Fibroblast of skin of scalp (primary cell): ENCODE measurements at regions not wholly inside any gene's neighbourhood (a gene's known extent, or its start where the extent isn't known, plus 50 kb on each side); places are given as distances from the start of the nearest gene placed in this dataset.
A peak's percentile ranks its signal among the peaks of the same experiment; 100 is the strongest.
"Not testable (repeated sequence)": the region's sequence is repeated elsewhere in the genome, so short reads cannot be mapped to it uniquely, and the experiment has no call there.

Source experiments
- DNase-seq: peaks from one replicate; pipeline ENCODE4 v3.0.0-alpha.2; 2013

DNA sequence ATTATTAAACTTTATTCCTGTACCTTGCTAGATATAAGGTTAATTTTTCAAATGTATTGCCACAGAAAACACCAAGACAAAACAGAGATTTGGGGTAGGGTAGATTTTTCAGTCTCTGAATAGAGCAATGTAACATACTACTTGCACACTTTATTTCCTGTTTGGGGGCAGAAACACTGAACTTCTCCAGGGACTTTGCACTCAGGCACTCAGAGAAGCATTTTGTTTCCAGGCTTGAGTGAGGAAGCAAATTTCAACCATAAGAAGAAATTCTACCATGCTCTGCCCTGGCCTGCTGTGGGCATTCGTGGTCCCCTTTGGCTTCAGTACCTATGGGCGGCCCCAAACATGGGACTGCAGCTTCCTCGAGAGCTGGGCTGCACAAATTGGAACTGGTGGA, 399.1 kb downstream of the DAD1 start:
- no peak for DNase-seq

DNA sequence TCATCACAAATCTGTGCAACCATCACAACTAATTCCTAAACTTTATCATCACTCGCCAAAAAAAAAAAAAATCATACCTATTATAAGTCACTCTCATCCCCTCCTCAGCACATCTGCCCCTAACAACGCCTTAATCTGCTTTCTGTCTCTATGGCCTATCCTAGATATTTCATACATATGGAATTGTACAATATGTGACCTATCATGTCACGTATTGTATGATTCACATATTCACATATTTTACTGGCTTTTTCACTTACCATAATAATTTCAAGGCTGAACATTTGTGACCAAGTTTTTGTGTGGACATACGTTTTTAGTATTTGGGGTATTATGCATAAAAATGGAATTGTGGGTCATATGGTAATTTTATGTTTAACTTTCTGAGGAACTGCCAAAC, 400.7 kb downstream of the DAD1 start:
- no peak for DNase-seq

- no peak for DNase-seq
Observed at GRCh38 chr14:22185789-22186188, 403.2 kb downstream of the DAD1 start.

GRCh38 chr14:22185191-22185590, 403.8 kb downstream of the DAD1 start:
- DNase-seq: peak; percentile 22

DNA sequence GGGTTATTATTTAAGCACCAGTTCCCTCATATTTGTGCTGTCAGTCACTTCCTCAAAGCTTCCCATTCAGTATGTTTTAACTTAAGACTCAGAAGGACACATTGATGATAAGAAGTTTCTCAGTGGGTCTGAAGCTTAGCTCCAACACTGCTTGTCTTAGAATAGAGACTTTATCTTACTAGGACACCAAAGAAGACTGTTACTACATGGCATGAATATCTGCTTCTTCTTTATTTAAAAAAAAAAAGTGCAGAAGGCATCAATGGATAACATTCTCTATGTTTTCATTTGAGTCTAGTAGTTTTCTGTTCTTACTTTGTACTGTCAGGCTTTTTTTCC, 404.2 kb downstream of the DAD1 start:
- no peak for DNase-seq

DNA sequence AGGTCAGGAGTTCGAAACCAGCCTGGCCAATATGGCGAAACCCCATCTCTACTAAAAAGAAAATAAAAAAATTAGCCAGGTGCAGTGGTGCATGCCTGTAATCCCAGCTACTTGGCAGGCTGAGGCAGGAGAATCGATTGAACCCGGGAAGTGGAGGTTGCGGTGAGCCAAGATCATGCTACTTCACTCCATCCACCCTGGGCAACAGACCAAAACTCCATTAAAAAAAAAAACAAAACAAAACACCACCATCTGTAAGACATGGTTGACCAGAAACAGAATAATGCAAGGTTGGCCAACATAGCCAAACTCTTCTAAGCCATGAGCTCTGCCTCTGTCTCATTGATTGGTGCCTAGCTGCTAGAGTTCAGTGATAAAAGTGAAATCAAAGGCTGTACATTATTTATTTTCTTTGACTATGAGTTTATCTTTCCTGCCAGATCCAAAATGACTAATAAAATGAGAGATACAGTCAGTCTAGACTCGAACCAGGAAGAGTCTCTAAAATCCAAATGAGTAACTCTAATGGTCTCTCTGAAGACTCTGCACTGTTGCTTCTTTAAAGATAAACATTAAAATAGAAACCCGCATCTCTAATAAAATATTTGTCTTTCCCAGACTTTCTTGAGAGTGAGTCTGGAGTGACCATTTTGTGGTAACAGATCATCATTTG, 404.7 kb downstream of the DAD1 start:
- peak; percentile 47 for DNase-seq

DNA sequence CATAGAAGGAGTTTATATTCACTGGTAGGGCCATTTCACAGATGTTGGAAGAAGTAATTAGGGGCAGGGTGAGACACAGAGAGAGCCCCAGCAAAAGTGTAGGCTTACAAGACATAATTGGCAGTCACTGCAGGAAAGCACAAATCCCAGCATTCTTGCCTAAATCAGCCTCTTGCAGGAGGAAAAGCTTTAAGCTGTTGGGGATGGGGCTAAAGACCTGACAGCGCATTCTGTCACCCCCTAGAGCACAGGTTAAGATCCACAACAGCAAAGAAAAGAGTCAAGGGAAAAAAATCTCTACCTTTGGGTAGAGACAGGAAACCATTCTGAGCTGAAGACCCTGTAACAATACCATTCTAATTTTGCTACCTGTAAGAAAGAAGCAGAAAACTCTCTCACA, 409.0 kb downstream of the DAD1 start:
- DNase-seq: no peak

- no peak for DNase-seq
Observed at GRCh38 chr14:22179190-22179589, 409.8 kb downstream of the DAD1 start.

DNA sequence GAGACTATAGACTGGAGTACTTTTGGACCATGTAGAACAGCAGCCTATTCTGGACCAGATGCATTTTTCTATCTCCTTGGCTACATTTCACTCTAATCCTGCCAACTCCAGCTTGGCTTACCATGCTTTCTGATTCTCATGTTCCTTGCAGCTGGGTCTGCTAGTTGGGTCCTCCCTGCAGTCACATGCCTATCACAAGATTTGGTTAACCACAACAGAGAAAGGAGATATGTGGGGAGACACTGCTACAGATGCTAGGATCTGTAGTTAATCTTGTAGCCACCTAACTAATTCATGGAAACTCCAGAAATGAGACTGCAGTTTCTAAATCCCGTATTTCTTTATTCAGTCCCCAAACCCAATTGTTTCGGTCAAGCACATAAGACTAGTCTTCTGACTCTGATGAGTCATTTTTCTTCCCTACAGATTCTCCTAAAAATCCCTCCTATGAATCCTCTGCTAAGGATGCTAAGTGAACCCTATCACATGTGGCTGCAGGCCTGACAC, 410.6 kb downstream of the DAD1 start:
- no peak for DNase-seq

GRCh38 chr14:22177870-22178269, 411.2 kb downstream of the DAD1 start:
- DNase-seq: peak; percentile 4

- no peak for DNase-seq
Observed at GRCh38 chr14:22176957-22177356, 412.1 kb downstream of the DAD1 start.

- DNase-seq: not testable (repeated sequence)
Observed at GRCh38 chr14:22175278-22175558, 413.8 kb downstream of the DAD1 start.

- DNase-seq: no peak
Observed at GRCh38 chr14:22174412-22175277, 414.4 kb downstream of the DAD1 start.

DNA sequence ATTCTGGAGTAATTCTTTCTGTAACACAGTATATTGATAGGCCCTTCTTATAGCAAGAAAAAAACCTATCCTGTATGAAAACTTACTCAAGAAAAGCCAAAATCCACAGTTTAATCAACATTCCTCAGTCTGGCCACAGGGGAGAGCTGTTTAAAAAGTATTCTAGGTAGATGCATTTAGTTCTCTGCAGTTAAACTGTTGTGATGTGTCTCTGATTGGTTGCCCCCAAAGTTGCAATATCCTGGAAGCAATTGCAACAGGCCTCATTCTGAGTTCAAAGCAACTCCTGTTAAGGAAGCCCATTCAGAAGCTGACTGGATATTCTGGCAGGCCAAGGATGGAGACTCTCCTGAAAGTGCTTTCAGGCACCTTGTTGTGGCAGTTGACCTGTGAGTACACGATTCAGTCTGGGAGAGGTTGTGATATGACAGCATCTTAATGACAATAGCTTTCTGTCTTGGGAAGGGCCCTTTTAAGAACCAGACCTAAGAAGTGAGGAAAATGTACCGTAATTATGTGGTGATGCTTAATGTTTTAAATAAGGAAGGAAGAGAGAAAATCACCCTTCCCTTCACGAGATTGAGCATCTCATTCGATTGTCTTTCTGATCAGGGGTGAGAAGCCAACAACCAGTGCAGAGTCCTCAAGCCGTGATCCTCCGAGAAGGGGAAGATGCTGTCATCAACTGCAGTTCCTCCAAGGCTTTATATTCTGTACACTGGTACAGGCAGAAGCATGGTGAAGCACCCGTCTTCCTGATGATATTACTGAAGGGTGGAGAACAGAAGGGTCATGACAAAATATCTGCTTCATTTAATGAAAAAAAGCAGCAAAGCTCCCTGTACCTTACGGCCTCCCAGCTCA, 420.7 kb downstream of the DAD1 start:
- peak; percentile 28 for DNase-seq

GRCh38 chr14:22164616-22165015, 424.4 kb downstream of the DAD1 start:
- no peak for DNase-seq

DNA sequence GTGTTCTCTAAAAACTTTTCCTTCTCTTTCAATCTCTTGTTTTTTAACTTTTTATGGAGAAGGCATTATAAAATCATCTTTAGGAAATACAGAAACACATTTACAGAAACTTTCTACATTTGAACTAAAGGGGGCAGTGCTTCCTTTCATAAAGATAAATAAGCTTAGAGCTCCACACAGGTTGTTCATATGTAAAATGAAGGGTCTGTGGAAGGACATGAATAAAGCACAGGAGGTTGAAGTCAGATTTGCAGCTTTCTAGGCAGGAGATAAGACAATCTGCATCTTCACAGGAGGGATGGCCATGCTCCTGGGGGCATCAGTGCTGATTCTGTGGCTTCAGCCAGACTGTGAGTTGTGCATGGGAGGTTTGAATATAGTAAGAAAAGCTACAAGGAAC, 426.0 kb downstream of the DAD1 start:
- no peak for DNase-seq

DNA sequence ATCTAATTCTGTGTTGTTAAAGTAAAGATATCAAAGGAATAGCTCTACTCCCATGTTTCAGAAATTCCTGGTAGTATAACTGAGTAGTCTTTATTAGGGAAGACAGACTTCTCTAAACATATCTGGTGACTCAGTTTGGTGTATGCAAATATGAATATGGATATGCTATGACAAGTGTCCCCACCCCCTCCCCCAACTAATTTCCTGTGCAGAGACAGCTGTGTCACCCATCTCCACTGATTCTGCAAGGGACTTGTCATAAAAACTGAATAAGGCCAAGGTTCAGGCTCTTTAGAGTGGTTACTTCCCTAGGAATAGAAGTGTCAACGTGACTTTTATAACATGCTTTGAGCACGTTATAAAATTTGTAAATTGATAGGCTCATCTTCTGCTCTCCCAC, 429.1 kb downstream of the DAD1 start:
- DNase-seq: no peak

- no peak for DNase-seq
Observed at GRCh38 chr14:22159099-22159498, 429.9 kb downstream of the DAD1 start.

GRCh38 chr14:22158560-22158959, 430.5 kb downstream of the DAD1 start:
- DNase-seq: no peak

DNA sequence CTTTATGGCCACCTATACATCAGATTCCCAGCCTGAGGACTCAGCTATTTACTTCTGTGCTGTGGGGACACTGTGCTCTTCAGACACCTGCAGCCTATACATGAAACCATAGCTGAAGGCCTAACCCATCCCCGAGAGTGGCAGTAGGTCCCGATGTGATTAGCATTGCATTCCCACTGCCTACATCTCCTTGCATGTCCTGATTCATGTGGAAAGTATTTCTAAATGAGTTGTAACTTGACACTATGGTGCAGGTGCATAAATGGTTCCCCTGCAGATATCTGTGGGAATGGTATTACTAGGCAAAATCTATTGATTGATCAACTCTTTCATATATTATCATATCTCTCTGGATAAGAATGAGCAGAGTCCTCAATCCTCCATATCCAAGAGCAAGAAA, 433.5 kb downstream of the DAD1 start:
- DNase-seq: no peak

- no peak for DNase-seq
Observed at GRCh38 chr14:22152903-22153302, 436.1 kb downstream of the DAD1 start.

DNA sequence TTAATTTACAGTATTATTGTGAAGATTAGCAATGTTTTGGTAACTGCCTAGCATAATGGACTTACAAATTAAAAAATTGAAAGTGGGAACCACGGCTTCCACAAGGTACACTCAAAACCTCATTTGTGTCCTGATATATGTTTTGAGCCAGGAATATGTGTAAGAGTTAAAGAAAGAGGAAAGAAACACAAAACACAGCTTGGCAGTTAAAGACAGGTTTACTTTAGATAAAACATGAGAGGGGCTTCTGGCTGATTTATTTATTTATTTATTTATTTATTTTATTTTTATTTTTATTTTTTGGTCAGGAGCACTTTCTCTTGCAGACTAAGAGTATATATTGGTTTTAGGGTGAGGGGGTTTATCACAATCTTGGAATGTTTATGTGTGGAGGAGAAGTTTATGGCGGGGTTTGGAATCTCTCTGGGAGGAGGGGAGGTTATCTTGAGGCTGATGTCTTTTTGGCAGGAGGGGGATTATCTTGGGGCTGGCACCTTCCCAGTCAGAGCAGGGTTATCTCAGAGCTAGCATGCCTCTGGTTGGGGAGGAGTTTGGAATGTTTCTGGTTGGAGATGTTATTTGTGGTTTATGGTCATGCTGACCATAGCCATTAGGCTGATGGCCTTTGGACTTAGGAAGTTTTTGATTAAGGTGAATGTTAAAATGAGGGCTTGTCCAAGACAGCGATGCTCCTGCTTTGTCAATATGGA, 436.7 kb downstream of the DAD1 start:
- no peak for DNase-seq

GRCh38 chr14:22151121-22151520, 437.9 kb downstream of the DAD1 start:
- no peak for DNase-seq
